GM19240 (cell line): ENCODE measurements at regions not wholly inside any gene's neighbourhood (a gene's known extent, or its start where the extent isn't known, plus 50 kb on each side); places are given as distances from the start of the nearest gene placed in this dataset.
A peak's percentile ranks its signal among the peaks of the same experiment; 100 is the strongest.
"Not testable (repeated sequence)": the region's sequence is repeated elsewhere in the genome, so short reads cannot be mapped to it uniquely, and the experiment has no call there.

ENCODE experiments used
- DNase-seq: peaks from one replicate; pipeline ENCODE4 v3.0.0; 2011; ENCODE audit warnings: low spot score; ENCODE audit not compliant: insufficient read length

DNA sequence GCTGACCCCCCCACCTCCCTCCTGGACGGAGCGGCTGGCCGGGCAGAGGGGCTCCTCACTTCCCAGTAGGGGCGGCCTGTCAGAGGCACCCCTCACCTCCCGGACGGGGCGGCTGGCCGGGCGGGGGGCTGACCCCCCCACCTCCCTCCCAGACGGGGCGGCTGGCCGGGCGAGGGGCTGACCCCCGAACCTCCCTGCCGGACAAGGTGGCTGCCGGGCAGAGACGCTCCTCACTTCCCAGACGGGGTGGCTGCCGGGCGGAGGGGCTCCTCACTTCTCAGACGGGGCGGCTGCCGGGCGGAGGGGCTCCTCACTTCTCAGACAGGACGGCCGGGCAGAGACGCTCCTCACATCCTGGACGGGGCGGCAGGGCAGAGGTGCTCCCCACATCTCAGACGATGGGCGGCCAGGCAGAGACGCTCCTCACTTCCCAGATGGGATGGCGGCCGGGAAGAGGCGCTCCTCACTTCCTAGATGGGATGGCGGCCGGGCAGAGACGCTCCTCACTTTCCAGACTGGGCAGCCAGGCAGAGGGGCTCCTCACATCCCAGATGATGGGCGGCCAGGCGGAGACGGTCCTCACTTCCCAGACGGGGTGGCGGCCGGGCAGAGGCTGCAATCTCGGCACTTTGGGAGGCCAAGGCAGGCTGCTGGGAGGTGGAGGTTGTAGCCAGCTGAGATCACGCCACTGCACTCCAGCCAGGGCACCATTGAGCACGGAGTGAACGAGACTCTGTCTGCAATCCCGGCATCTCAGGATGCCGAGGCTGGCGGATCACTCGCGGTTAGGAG lies 66.2 kb upstream of the PAPPA2 start:
- DNase-seq: not testable (repeated sequence)

DNA sequence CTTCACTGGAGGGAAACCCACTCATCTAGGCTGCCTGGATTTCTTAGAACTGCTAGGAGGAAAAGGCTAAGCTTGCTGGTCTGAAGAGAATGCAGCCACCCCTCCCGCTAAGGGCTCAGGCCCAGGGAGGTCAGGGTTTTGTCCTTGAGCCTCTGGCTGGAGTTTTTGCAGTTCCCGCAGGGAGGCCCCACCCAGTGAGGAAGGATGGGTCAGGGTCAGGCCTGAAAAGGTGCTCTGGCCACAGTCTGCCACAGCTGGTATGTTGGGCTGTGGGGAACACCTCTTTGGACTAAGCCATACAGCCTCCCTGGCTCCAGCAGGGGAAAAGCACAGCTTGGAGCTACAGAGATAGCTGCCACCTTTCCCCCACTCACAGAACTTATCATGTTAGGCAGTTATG lies 71.4 kb upstream of the PAPPA2 start:
- DNase-seq: no peak

DNA sequence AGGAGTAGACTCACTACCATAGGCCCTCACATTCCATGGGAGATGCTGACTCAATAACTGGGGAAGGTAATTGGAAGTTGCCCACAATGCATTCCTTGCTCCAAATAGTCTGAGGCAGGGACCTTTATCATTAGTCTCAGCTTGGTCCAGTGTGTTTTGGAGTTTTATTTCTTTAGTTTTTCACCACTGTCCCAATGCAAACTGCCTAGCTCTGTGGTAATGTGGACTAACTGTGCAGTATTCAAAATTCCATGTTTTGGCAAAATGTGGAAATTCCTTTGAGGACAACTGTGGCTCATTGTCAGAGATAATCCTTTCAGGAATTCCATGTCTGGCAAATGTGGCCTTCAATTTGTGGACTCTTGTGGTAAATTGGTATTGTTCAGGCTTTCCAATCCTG lies 78.1 kb upstream of the PAPPA2 start:
- DNase-seq: no peak

DNA sequence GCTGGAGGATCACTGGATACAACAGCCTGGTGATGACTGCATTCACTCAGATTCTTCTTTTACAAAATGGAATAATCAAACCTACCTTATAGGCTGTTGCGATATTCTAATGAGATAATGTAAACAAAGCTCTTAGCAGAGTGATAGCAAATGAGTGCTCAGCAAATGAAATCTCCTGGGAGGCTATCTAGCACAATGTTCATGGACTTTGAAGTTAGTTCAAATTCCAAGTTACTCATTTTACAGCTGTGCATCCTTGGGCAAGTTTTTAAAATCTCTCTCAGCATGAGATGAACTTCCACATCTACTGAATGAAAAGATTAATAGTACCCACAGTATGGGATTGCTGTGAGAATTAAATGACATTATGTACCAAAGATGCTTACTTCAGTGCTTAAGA lies 80.8 kb upstream of the PAPPA2 start:
- DNase-seq: no peak

DNA sequence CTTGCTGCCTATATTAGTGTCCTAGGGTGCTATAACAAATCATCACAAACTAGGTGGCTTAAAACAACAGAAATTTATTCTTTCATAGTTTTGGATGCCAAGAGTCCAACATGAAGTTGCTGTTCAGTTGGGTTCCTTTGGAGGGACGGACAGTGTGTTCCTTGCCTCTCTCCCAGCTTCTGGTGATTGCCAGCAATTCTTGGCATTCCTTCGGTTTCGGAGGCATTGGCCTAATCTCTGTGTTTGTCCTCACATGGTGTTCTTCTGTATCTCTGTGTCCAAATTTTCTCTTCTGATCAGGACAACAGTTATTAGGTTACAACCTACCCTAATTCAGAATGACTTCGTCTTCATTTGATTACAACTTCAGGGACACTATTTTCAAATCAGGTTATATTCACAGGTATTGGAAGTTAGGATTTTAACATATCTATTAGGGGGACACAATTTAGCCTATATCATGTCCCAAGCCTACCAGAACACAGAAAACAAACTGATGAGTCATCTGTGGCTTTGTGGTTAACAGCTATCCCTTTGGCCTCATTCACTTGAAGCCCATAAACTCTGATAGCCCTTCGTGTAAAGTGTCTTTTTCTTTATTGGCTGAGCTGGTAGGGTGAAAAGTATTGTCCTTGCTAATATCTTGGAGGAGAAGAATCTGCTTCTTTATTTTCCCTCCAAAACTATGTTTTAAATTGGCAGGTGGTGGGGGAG lies 83.2 kb upstream of the PAPPA2 start:
- no peak for DNase-seq

DNA sequence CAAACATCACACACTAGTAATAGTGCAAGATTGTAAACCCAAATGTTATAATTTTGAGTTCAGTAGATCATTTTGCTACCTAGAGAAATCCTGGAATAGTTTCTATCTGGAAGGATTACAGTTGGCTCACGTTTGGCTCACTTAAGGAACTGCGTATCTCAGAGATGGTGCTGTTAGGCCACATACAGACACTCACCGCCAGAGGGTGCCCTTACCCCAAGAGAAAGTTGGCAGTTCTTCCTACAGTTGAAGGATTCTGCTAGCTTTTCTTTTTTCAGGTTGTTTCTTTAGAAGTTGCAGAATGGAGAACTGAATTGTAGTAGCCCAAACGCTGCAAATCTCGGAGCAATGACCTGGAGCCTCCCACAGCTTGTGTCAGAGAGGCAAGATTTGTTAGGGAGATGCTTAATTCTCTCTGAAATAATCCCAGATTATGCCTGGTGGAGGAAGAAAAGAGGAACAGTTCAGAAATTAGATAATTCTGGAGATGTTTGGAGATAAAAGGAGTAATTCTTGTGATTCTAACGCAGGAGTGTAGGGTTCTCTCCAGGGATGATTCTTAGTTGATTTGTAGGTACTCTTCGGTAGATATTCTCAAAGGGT lies 87.9 kb upstream of the PAPPA2 start:
- DNase-seq: peak; percentile 15

DNA sequence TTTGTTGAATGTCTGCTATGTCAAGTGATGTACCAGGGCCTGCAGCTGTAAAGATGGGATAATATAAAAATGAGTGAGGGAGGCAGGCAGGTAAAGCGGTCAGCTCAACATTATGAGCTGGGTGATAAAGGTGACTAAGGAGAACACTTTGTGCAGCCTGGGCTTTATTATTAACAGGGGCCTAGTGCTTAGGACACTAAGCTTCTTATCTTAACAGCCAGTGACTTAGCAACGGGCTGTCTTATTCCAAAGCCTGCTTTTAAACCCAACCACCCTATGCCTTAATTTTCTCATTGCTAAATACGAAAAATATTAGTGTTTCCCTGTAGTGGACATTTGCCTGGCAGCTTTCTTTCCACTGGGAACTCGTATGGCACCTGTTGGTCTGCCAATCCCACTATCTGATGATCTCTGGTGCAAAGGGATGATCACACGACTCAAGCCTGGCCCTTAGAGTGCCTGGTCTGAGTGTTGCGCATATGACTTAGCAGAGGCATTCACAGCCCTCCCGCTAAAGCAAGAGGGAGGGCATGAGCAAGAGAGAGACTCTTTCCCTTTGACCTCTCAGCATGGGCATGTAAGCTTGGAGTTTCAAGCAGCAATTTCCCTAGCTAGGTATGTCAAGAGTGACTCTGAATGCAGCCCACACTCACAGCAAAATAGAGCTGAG lies 98.6 kb upstream of the PAPPA2 start:
- no peak for DNase-seq

DNA sequence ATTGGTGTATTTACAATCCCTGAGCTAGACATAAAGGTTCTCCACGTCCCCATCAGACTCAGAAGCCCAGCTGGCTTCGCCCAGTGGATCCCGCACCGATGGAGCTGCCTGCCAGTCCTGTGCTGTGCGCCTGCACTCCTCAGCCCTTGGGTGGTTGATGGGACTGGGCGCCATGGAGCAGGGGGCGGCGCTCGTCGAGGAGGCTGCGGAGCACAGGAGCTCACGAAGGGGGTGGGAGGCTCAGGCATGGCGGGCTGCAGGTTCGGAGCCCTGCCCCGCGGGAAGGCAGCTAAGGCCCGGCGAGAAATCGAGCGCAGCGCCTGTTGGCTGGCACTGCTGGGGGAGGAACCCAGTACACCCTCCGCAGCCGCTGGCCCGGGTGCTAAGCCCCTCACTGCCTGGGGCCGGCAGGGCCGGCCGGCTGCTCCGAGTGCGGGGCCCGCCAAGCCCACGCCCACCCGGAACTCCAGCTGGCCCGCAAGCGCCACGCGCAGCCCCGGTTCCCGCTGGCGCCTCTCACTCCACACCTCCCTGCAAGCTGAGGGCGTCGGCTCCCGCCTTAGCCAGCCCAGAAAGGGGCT lies 113.8 kb upstream of the PAPPA2 start:
- not testable (repeated sequence) for DNase-seq

DNA sequence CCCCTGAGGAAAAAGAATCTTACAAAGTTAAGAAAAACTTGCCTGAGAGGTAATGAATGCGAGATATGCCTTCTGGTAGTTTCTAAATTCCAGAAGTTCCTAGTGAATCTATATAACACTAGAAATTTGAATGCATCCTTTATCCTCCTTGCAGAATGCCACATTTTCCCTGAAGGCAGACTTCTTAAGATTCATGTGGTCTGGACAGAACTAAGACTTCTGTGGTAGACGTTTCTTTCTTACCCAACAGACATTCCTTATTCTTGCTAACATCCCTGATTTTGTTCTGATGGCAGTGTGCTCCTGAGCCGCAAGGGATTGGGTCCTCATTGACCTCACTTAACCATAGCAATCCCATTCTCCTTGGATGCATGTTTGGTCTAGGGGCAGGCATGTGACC lies 121.3 kb upstream of the PAPPA2 start:
- no peak for DNase-seq

DNA sequence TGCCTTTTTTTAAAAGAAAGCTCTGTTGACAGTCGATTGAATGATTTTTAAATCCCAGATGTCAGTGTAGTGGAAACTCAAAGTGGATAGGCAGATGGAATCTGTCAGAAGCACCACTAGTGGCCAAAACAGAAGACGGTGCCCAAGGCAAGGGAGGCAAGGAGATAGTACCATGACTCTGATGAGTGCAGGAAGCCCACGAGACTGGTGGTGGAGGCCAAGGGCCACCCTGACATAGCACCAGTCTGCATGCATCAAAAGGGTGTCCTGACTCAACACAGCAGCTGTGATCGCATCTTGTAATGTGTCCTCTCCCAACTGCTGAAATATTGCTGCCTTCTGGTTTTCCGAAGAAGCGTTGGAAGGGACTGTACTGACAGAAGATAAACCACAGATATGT lies 124.1 kb upstream of the PAPPA2 start:
- no peak for DNase-seq

DNA sequence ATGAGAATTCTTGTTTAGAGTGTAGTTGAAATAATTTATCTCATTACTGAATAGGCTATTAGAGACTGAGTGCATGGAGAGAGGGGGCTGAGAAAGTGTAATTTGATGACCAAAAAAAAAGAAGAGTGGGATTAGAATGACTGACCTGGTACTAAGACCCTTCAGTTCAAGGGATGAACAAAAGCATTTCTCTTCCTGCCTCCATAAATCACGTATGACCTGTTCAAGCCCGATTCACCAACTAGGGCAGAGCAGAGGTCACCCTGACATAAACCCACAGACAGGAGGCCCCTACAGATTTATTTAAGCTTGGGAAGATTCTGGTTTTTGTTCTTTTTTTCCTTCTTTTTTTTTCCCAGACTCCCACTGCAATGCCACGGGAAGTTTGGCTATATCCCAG lies 123.7 kb upstream of the COP1 start:
- no peak for DNase-seq

DNA sequence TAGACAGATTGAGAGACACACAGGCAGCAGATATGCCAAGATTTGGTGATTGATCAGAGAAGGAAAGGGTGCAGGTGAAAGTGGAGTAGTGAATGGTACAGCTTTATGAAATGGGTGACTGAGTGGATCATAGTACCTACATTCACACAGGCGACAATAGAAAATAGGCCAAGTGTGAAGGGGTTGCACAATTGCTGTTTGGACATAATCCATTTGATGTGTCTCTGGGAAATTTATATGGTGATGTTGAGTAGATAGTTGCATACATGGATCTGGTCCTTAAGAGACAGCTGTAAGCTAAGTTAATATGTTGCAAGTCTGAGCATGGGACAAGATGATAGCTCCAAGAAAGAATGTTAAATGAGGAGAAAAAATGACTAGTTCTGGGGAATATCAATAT lies 118.6 kb upstream of the COP1 start:
- no peak for DNase-seq

DNA sequence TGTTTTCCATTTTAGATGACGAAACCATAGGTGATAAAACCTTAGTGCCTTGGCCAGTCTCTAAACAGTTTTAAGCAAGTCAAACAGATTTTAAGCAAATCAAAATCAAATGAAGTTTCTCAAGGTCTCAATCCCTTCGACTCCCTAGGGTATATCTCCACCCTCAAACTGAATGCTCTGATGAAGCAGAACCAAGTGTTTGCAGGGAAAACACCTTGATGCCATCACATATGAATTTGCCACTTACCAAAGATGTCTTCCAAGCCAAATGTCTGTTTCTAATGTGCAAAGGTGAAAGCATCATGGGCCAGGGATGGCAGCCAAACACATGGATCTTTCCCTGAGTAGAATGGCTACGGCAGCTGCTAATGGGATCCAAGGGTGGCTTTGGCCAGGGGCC lies 116.4 kb upstream of the COP1 start:
- no peak for DNase-seq

DNA sequence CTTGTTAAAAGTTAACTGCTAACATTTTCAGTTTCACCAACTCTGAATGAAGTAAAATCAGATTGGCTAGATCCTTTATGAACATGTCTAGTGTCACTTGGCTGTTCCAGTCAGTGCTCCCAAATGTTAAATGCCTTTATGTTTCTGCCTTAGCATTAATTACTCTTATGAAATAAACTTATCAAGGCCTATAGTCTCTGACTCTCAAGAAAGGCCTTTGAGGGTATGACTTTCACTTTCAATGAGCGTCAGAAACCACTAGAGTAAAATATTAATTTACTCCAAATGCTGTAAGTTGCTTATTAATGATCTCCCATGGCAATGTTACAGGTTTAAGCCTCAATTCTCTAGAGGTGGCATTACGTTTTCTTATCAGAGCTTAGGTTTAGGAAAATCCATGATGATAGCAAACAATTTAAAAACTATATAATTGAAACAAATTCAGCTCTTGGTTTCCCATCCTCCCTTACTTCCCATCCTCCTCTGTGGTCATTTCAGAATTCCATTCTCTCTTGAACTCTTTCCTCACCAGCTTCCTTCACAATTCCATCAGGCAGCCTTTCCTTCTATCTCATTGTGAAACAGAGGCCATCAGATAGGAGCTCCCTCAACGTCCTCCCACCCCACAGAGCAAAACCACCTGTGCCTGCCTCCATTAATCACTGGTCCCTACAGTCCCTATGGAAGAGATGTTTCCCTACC lies 108.6 kb upstream of the COP1 start:
- no peak for DNase-seq

DNA sequence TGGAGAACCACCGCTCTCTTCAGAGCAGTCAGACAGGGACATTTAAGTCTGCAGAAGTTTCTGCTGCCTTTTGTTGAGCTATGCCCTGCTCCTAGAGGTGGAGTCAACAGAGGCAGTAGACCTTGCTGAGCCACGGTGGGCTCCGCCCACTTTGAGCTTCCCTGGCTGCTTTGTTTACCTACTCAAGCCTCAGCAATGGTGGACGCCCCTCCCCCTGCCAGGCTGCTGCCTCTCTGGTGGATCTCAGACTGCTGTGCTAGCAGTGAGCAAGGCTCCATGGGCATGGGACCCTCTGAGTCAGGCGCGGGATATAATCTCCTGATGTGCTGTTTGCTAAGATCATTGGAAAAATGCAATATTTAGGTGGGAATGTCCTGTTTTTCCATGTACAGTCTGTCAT lies 89.5 kb upstream of the COP1 start:
- not testable (repeated sequence) for DNase-seq

DNA sequence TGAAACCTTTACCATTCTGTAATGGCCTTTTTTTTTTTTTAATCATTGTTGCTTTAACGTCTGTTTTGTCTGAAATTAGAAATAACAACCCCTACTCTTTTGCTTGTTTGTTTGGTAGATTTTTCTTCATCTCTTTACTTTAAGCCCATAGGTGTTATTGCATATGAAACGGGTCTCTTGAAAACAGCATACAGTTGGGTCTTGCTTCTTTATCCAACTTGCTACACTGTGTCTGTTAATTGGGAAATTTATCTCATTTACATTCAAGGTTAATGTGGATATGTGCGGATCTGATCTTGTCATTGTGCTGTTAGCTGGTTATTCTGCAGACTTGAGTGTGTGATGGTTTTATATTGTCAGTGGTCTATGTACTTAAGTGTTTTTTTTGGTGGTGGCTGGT lies 78.9 kb upstream of the COP1 start:
- DNase-seq: no peak

DNA sequence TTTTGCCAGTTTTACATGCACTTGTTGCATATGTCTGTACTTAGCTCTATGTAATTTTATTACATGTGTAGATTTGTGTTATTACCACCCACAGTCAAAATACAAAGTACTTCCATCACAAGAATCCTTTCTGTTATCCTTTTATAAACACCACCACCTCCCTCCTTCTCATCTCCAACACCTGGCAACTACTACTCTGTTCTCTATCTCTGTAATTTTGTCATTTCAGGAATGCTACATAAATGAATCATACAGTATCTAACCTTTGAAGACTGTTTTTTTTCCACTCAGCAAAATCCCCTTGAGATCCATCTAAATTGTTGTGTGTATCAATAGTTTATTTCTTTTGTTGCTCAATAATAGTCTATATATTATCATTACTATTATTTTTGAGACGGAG lies 64.5 kb upstream of the COP1 start:
- no peak for DNase-seq
